GM04503 (cell line): ENCODE measurements at regions not wholly inside any gene's neighbourhood (a gene's known extent, or its start where the extent isn't known, plus 50 kb on each side); places are given as distances from the start of the nearest gene placed in this dataset.
"Not testable (repeated sequence)": the region's sequence is repeated elsewhere in the genome, so short reads cannot be mapped to it uniquely, and the experiment has no call there.

Experiments used
- DNase-seq: peaks from one replicate; pipeline ENCODE4 v3.0.0-alpha.2; 2012; ENCODE audit warnings: low read depth

DNA sequence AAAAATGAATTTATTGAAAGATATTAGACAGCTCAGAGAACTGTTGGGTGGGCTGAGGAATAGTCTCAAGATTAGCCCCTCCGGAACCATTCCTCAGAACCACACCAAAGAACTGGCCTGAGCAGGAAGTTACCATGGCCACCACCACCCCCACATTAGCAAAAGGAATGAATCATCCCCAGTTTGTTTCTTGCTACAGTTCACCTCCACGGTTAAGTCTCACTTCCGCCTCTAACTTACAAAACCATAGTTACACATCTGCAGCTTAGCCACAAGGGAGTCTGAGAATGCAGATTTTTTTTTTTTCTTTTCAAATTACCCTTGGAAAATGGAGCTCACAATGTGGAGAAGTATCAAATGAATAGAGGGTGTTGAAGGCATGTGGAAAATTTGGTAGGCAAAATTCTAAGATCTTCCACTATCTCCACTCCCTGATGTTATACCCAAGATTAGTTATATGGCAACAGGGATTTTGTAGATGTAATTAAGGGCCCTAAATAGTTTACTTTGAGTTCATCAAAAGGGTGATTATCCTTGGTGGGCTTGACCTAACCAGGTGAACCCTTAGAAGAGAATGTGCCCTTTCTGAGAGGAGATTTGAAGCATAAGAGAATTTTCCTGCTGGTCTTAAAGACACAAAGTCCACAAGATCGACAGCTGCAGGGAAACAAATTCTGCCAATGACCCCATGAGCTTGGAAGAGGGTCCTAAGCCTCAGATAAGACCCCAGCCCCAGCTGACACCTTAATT, 129.8 kb upstream of the KRR1 start:
- DNase-seq: peak; percentile 67

DNA sequence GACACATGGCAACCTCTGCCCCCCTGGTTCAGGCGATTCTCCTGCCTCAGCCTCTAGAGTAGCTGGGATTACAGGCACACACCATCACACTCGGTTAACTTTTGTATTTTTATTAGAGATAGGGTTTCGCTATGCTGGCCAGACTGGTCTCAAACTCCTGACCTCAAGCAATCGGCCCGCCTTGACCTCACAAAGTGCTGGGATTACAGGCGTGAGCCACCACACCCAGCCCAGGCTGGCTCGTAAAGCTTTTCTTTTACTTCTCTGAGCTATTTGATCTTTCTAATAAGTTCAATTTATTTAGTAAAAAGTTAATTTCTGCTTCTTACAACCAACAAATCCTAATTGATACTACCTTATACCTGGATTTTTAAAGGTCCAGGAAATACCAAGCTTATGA, 127.4 kb upstream of the KRR1 start:
- no peak for DNase-seq

DNA sequence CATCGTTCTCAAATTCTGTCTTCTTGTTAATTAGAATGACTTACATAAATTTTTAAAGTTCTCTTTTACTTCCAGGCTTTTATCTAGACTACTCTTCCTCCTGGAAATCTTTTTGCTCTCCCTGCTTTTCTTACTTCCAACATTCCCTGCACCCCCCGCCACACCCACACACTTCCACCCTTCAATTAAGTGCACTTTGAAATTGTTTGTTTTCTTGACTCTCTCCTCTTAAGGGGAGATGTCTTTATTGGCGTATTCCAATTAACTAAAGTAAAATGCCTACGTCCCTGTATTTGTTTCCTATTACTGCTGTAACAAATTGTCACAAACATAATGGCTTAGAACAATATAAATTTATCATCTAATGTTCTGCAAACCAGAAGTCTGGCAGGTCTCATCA, 125.2 kb upstream of the KRR1 start:
- DNase-seq: no peak

DNA sequence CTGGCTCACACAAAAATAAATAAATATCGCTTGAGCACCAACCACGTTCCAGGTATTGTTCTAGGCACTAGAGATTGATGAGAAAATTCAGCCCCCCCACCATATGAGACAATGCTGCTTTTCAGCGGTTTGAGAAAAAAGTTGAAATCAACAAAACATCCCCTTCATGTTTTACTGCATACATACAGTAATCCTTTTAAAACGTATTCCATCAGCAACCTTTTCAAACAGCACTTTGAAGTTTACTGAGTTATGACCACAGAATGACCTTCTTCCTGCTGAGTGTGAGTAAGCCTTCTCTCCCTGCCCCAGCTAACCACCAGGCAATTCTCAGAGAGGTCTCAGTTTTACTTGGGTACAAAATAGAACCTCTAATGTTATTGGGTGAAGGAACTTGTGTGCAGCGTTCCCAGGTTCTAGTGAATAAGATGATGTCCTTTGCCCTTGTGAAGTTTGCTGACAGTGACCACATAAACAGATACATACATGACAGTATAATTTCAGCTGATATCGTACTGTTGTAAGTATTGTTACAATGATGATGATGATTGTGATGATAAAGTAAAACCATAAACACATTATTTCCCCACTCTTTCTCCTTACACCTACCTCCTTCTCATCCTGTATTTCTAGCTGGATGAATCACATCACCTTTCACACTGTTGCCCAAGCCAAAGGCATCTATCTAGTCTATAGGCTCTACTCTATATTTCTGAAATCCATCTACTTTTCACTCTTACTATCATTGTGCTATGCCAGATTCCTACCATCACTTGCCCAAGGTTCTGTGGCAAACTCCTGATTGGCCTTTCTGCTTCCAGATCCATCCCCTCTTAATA, 124.4 kb upstream of the KRR1 start:
- DNase-seq: no peak

DNA sequence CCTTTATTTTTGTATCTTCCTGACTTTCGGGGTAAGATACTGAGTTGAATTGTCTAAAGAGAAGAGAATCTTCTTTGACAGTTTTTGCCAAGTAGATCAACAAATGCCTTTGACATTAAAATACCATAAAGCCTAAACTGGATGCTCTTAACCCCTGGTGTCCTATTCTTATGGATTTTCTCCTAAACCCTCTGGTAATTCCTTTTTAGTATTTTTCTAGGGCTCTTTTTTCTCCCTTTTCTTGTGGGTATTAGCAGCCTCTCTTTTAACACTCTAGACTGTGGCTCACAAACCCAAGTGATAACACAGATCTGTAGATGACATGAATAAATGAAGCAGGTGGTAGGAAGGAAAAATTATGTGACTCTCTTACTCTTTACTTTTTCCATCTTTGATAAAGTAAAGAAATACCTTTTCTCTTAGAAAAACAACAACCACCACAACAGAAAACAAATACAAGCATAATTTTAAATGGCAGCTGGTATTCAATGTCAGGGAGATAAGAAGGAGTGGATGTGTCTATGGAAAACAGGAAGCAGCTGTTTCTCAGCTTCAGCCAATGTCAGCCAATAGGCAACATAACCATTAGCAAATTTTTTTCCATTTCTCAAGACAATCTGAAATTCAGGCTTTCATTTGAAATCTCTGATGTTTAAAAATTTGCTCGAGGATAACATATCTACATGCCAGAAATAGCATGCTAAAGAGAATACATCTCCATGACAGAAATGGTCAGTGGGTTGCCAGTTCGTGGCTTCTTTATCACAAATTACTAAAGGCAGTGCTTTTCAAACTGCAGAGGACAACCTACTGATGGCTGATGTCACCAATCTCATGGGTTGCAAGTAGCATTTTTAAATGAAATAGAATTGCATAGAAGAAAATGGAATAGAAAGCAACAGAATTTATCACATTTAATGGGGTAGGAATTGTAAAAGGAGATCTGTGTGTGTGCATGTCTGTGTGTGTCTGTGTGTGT, 123.1 kb upstream of the KRR1 start:
- no peak for DNase-seq

DNA sequence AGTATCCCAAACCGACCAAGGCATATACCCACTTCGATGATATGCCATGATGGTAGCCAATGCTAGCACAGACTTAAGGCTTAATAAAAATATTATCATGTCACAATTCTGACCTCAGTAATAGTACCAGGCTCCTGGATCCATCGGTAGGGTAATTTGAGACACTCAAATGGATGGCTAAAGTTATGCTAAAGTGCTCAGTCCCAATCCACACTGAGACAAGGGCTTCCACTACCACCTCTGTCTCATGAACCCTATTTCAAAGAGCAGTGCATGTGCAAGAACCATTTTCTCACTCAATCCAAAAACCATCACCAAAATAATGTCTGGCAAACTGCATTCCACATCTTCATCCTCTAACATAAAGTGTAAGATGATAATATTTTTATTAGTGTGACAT, 122.4 kb upstream of the KRR1 start:
- no peak for DNase-seq

DNA sequence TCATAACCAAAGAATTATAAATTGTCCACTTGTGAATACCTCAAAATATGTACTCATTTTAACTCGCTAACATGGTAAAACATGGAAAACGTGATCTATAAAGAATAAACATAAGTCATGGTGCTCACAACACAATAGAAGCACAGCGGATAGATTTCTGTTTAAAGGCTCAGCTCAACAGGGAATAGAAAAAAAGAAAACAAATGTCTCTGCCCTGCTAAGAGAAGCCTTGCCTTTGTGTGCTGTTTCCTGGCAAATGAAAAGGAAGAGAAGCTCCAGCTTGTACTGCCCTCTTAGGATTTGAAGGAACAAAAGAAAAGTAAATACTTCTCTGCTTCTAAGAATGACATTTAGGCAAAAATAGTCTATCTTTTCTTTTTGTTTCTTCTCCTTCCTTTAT, 121.0 kb upstream of the KRR1 start:
- DNase-seq: no peak

DNA sequence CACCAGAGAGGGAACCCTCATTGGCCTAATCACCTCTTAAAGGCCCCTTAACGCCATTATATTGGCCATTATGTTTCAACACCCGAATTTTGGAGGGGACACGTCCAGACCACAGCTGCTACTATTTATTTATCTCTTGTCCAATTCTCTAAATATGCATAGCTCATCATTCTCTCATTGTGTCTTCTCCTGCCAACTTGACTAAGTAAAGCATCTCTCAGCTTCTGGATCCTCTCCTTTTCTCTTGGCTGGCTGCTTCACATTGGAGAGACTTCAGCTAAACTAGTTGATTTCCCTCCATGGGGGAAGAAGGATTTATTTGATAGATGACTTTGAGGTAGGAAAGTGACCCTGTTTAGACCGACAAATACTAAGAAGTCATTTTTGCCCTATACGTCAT, 120.4 kb upstream of the KRR1 start:
- no peak for DNase-seq

DNA sequence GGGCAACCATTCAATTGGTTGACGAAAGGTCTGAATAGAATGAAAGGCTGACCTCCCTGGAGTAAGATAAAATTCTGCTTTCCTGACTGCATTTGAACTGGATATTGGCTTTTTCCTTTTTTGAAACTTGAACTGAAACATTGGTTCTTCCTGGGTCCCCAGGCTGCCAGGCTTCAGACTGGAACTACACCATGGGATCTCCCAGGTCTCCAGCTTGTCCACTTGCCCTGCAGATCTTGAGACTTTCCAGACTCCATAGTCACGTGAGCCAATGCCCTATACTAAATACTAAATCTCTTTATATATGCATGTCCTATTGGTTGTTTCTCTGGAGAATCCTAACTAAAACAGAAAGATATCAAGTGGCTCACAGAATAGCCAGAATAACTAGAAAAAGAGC, 118.7 kb upstream of the KRR1 start:
- no peak for DNase-seq

DNA sequence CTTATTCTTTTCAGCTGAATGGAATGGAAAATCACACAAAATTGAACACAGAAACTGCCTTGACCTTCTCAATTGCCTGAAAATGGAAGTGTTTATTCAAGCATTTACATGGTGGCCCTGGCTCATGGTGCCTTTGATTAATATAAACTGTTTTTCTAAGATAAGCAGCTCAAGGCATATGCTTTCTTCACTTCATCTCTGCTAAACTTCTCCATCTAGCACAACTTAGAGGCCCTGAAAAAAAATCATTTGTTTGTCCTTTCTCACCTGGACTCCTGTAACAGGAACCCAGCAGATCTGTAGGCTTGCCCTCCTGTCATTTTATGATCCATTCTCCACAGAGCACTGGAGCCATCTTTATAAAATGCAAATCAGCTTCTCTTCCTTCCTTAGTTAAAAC, 117.5 kb upstream of the KRR1 start:
- no peak for DNase-seq

DNA sequence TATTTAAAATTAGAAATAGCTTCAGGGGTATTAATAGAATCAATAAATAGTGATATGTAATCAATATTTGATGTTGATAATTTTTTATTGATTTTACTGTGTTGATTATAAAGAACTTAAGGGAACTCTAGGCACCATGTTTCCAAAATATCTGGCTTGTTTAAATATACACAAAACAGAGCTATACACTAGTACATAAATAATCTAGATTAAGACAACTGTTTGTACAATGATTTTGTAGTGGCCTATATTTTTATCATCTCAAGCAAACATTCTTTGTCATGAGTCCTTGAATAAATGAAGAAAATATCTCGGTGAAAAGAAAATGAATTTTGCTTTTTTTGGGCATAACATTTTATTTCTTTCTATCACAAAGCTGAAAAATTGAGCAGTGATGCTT, 117.1 kb upstream of the KRR1 start:
- DNase-seq: no peak

DNA sequence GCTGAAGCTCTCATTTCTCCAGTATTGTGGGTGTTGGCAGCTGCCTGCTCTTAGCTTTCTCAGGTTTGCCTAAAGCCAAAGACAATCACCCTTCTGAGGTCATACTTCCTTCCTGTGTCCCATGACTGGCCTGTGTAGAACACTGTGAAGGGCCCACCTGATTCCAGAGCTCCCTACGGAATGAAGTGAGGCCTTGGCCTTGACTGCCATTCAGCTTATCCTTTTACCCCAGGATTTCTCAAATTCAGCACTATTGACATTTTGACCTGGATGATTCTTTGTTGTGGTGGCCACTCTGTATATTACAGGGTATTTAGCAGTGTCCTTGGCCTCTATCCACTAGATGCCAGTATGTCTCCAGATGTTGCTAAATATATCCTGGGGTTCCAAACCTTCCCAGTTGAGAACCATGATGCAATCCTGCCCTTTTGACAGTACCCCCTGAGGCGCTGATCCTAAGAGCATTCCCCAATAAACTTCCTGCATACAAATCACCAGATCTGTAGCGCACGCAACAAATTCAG, 112.3 kb upstream of the KRR1 start:
- DNase-seq: no peak

DNA sequence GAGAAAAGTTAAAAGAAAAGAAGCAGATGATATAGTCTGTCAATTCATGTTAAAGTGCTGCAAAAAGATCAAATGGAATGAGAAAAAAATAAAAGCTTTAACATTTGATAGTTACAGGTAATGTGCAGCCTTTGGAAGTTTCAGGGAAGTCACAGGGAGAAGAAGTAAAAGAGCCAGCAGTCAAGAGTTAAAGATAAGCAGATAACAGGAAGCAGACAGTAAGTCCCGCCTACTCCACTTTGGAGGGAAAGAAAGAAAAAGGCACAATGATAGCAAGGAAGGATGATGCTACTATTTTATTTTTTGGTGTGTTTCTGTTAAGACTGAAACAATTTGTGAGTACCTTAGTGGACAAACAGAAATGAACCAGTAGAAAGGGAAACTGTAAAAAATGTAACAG, 111.1 kb upstream of the KRR1 start:
- no peak for DNase-seq

DNA sequence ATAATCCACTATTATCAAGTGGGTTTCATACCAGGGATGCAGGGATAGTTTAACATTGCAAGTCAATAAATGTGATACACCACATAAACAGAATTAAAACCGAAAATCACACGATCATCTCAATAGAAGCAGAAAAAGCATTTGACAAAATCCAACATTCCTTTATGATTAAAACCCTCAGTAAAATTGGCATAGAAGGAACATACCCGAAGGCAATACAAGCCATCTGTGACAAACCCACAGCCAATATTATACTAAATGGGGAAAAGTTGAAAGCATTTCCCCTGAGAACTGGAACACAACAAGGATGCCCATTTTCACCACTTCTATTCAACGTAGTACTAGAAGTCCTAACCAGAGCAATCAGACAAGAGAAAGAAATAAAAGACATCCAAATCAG, 103.0 kb upstream of the KRR1 start:
- DNase-seq: not testable (repeated sequence)

DNA sequence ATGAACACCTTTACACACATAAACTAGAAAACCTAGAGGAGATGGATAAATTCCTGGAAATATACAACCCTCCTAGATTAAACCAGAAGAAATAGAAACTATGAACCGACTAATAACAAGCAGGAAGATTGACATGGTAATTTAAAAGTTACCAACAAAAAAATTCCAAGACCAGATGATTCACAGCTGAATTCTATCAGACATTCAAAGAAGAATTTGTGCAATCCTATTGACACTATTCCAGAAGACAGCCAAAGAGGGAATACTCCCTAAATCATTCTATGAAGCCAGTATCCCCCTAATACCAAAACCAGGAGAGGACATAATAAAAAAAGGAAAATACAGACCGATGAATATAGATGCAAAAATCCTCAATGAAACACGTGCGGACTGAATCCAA, 102.6 kb upstream of the KRR1 start:
- no peak for DNase-seq

DNA sequence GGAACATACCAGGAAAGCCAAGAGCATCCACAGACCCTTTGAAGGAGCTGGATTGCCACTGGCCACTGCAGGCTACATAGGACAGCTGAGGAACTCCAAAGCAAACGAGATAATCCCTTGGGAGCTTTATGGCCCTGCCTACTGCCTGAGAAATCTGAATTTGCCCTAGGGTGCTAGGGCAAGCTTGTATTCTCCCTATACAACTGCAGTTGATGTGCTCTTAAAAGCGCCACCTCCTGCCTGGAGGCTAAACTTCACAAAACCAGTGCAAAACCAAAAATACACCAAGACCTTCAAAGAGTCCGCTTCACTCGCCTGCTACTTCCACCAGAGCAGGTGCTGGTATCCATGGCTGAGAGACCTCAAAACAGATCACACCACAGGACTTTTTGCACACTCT, 99.6 kb upstream of the KRR1 start:
- DNase-seq: no peak

DNA sequence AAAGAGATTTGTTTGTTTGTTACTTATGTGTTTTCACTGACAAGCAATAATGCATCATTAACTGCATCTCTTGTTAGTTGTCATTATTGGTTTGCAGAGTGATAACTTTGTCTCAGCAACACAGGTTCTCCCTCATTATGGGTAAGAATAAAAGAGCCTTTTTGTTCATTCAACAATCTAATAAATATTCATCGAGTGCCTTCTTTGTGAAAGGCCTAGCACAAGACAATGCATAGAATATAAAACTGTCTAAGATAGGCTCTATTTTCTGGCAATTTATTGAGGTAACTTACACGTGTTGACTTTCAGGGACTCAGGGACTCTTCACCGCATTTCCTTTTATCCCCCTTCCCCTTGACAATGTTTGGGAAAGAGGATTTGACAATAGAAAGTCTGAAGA, 95.5 kb upstream of the KRR1 start:
- no peak for DNase-seq

DNA sequence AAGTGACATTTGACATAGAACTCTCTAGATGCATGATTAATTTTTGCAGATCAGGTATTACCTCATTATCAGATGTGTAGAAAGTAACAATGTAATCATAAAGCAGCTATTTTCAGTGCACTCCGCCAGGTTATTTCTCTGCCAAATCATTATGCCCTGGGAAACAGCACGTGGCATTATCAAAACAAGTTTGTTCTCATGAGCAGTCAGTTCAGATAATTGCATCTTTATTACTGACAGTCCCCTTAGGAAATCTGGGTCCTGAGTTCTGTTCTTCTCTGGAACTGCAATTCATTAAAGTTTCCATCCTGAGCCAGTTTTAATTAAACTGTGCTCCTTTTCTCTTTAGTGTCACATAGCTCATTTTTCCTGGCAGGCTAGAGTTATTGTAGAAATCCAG, 94.7 kb upstream of the KRR1 start:
- DNase-seq: no peak

DNA sequence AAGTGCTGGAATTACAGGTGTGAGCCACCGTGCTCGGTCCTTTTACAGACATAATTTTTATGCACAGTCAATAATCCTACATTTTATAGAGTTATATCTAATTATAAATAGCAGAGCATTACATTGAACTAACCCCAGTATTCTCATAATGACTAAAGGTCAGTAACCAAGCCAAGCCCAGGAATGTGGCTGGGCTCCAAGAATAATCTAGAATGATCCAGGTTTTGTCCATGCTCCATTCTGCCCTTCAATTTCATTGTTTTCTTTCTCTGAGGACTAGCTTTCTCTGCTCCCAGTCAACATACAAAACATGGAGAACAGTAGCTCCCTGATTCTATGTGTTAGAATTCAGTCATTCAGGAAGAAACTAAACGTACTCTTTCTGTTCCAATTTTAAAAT, 92.1 kb upstream of the KRR1 start:
- DNase-seq: no peak

DNA sequence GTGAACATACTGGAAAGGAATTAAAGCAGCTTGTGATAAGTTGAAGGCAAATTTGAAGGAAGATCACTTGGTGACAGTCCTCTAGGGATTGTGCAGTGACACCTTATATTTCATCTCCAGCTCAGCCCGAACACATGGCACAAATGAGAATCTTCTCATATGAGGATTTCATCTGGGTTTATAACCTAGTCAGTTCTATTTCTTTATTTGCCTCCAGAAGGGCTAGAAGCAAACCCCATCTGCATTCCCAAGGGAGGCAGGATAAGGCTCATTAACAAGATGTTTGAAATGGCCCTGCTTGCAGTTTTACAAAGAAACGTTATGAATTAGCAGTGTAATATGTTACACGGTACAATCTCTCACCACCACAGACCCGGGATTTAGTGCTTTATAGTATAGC, 90.7 kb upstream of the KRR1 start:
- DNase-seq: no peak

DNA sequence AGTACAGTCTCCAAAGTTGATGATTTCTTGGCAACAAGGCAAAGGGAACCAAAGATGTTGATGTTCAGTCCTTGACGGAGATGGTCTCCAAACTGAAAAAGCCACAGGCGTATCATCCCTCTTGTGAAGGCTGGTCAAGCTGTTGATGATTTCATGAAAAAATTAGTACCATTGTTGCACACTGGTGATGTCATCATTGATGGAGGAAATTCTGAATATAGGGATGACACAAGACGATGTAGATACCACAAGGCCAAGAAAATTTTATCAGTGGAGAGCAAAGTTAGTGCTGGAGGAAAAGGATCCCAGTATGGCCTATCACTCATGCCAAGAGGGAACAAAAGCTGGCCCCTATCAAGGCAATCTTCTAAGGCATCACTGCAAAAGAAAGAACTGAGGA, 88.7 kb upstream of the KRR1 start:
- no peak for DNase-seq

DNA sequence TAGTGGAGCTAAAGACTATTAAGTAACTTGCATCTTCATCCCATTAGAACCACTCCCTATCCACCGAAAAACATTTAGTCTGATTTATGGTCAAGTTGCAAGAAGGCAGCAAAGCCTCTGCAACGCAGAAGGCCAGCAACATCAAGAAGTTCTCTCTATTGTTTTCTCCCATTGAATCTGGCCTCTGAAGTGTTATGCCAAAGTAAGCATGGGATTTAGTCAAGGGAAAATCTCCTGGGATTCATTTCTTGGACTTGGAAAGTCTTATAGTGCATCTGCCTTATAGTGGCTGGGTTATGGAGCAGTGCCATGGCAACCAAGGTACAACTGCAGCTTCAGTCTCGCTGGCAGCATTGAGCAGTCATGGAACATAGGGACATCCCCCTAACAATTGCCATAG, 87.7 kb upstream of the KRR1 start:
- DNase-seq: no peak
